Chondrocyte (in vitro differentiated cells): ENCODE measurements at regions not wholly inside any gene's neighbourhood (a gene's known extent, or its start where the extent isn't known, plus 50 kb on each side); places are given as distances from the start of the nearest gene placed in this dataset.
"Not testable (repeated sequence)": the region's sequence is repeated elsewhere in the genome, so short reads cannot be mapped to it uniquely, and the experiment has no call there.

Experiments used
- DNase-seq: peaks from one replicate; pipeline ENCODE4 v3.0.0; 2021; ENCODE audit warnings: mixed read lengths, low spot score
- H3K27ac Mint-ChIP-seq: one replicate; pipeline ENCODE4 v1.8.0; 2021; ENCODE audit warnings: mild to moderate bottlenecking, moderate library complexity, mixed read lengths; ENCODE audit not compliant: unreplicated experiment
- H3K27me3 Mint-ChIP-seq: 2 replicates; pipeline ENCODE4 v1.8.0; 2021; ENCODE audit warnings: low read depth, mixed read lengths
- H3K36me3 Mint-ChIP-seq: 2 replicates; pipeline ENCODE4 v1.8.0; 2021; ENCODE audit warnings: low read depth, mixed read lengths
- H3K4me1 Mint-ChIP-seq: 2 replicates; pipeline ENCODE4 v1.8.0; 2021; ENCODE audit warnings: low read depth, mild to moderate bottlenecking, mixed read lengths
- H3K4me3 Mint-ChIP-seq: one replicate; pipeline ENCODE4 v1.8.0; 2021; ENCODE audit warnings: mild to moderate bottlenecking, moderate library complexity, mixed read lengths; ENCODE audit not compliant: unreplicated experiment
- H3K9me3 Mint-ChIP-seq: 2 replicates; pipeline ENCODE4 v1.8.0; 2021; ENCODE audit warnings: low read depth, mixed read lengths
- TF ChIP-seq, protein P1 (sequence below): fragments of 200-600 bp; sonication (generic); IDR thresholded peaks from 2 replicates; pipeline ENCODE4 v1.5.0; 2021; ENCODE audit warnings: antibody characterized with exemption, mild to moderate bottlenecking, moderate library complexity

DNA sequence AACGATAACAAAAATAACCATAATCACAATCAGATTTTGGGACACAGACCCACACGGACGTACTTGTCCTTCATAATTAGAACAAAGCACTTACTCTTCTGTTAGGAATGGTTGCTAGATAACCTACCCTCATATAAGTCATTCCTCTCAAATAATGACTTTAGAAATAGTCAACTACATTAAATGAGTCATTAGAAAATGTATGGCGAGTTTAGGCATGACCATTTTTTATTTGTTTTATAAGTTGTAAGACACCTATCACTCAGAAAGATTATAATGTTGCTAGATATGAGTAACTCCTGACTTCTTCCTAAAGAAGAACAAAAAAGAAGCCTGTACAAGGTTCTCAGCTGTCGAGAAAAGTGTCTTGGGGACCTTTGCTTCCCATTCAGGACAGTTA is 1637.5 kb upstream of the PCDH7 start:
- Mint-ChIP-seq H3K9me3 (no peaks in the 10 kb centered on the region), H3K27me3 (no peaks in the 10 kb centered on the region), H3K4me3 (no peak overlapping the region), H3K4me1 (no peaks in the 10 kb centered on the region), H3K36me3 (no peaks in the 10 kb centered on the region), H3K27ac (no peak overlapping the region)
- DNase-seq = no peak
- TF ChIP-seq, protein P1, sequence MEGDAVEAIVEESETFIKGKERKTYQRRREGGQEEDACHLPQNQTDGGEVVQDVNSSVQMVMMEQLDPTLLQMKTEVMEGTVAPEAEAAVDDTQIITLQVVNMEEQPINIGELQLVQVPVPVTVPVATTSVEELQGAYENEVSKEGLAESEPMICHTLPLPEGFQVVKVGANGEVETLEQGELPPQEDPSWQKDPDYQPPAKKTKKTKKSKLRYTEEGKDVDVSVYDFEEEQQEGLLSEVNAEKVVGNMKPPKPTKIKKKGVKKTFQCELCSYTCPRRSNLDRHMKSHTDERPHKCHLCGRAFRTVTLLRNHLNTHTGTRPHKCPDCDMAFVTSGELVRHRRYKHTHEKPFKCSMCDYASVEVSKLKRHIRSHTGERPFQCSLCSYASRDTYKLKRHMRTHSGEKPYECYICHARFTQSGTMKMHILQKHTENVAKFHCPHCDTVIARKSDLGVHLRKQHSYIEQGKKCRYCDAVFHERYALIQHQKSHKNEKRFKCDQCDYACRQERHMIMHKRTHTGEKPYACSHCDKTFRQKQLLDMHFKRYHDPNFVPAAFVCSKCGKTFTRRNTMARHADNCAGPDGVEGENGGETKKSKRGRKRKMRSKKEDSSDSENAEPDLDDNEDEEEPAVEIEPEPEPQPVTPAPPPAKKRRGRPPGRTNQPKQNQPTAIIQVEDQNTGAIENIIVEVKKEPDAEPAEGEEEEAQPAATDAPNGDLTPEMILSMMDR = no peak

DNA sequence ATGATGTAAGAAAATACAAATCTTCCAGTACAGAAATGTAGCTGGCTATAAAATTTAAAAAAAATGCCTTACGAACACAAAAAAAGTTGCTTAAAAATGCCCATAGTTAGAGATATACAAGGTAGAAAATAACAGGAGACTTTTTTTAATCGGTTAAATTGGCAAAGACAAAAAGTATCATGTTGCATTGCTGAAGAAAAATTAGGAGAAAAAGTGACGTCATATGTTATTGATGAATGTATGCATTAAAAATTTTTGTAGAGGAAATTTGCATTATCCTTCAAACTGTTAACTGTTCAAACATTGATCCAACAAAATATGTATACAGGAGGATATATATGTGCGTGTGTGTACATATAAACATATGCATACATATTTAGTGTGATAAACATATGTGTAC is 1634.4 kb upstream of the PCDH7 start:
- Mint-ChIP-seq H3K4me1 (no peaks in the 10 kb centered on the region), H3K27ac (no peak overlapping the region), H3K4me3 (no peak overlapping the region), H3K27me3 (no peaks in the 10 kb centered on the region), H3K9me3 (no peaks in the 10 kb centered on the region), H3K36me3 (no peaks in the 10 kb centered on the region)
- DNase-seq = no peak
- TF ChIP-seq, protein P1 = no peak

- H3K4me3 Mint-ChIP-seq = no peak overlapping the region
- no peak overlapping the region for H3K27ac Mint-ChIP-seq
Observed at GRCh38 chr4:29104694-29105093, 1615.5 kb upstream of the PCDH7 start.

GRCh38 chr4:29113960-29114359 is 1606.2 kb upstream of the PCDH7 start:
- Mint-ChIP-seq H3K36me3 (no peaks in the 10 kb centered on the region), H3K27ac (no peak overlapping the region), H3K9me3 (no peaks in the 10 kb centered on the region), H3K4me1 (no peaks in the 10 kb centered on the region), H3K4me3 (no peak overlapping the region), H3K27me3 (peaks cover 3% of the 10 kb centered on the region)
- TF ChIP-seq, protein P1 = no peak
- DNase-seq = no peak

More at GRCh38 chr4:29104694-29105093, 1615.5 kb upstream of the PCDH7 start:
- TF ChIP-seq, protein P1 = no peak
- Mint-ChIP-seq H3K9me3 (no peaks in the 10 kb centered on the region), H3K36me3 (no peaks in the 10 kb centered on the region), H3K27me3 (no peaks in the 10 kb centered on the region), H3K4me1 (no peaks in the 10 kb centered on the region)
- no peak for DNase-seq

DNA sequence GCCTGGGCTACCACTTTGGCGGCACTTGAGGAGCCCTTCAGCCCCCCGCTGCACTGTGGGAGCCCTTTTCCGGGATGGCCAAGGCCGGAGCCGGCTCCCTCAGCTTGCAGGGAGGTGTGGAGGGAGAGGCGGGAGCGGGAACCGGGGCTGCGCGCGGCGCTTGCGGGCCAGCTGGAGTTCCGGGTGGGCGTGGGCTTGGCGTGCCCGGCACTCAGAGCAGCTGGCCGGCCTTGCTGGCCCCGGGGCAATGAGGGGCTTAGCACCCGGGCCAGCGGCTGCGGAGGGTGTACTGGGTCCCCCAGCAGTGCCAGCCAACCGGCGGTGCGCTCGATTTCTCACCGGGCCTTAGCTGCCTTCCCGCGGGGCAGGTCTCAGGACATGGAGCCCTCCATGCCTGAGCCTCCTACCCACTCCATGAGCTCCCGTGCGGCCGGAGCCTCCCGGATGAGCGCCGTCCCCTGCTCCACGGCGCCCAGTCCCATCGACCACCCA is 1602.9 kb upstream of the PCDH7 start:
- not testable (repeated sequence) for H3K36me3 Mint-ChIP-seq, H3K27ac Mint-ChIP-seq, H3K4me3 Mint-ChIP-seq, H3K27me3 Mint-ChIP-seq, H3K4me1 Mint-ChIP-seq, H3K9me3 Mint-ChIP-seq
- DNase-seq = peak; percentile 84

DNA sequence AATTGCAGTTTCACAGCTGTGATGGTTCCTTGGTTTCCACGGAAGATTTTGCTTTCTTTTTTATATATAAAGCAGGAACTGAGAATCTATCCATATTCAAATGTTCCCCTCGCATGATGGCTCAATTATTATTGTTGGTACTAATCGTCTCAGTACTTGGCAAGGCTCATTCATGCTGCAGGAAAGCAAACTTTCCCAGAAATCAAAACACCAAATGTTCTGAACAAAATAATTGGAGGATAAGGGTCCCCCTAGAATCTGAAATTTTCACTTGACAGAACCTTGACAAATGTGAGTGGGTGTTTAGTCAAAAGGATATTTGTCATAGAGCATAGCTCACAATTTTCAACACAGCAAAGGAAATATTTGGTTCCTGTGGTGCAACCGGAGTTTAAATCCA is 1598.6 kb upstream of the PCDH7 start:
- no peaks in the 10 kb centered on the region for H3K27me3 Mint-ChIP-seq
- H3K9me3 Mint-ChIP-seq = no peaks in the 10 kb centered on the region

More for the DNA sequence above, 1598.6 kb upstream of the PCDH7 start:
- Mint-ChIP-seq H3K27ac (no peak overlapping the region), H3K4me3 (no peak overlapping the region), H3K4me1 (no peaks in the 10 kb centered on the region), H3K36me3 (no peaks in the 10 kb centered on the region)
- no peak for DNase-seq
- TF ChIP-seq, protein P1 = no peak
